Activated CD4-positive, alpha-beta T cell treated with anti-CD3 and anti-CD28 coated beads, Interleukin-2, amount 50 U/mL, for 24 hours (primary cell): ENCODE measurements at regions not wholly inside any gene's neighbourhood (a gene's known extent, or its start where the extent isn't known, plus 50 kb on each side); places are given as distances from the start of the nearest gene placed in this dataset.

Experiments used
- DNase-seq, 2 donors: peaks; one replicate each; pipeline ENCODE4 v3.0.0-alpha.2; 2020; ENCODE audit warnings: low read depth in 1 of 2, low spot score in 1 of 2

DNA sequence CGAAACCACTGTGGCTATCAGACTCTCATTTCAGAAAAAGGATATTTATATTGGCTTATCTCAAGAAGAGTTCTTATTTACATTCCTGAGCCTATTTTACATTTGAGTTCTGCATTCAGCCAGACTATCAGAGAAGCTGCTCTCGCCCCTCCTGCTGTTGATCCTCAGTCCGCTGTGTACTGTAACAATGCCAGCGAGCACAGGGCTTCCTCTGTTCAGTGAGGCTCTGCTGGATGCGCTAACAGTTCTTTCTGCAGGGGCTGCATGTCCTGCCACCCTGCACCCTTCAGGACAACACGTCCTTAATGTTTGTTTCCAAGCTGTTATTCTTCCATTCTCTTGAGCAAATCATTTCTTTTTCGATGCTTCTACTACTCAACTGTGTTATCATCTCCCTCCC lies 463.7 kb upstream of the SGCG start:
- no peak for DNase-seq

DNA sequence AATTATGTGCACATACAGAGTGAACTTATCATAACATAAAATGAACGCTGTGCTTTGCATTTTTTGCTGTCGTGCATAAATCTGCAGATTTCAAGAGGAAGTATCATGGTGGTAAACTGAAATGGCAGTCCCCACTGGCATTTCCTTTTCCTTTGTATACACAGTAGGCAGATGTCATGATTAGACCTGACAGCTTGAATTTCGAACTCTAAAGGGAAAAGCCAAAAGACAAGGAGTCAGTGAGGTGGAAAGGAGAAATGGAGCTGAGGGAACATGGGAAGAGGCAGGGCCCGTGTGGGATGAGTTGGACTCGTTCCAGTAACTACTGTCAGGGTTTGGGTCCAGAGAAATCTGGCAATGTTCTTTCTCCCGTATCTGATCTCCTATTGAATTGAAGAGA lies 454.1 kb upstream of the SGCG start:
- DNase-seq = no peak

DNA sequence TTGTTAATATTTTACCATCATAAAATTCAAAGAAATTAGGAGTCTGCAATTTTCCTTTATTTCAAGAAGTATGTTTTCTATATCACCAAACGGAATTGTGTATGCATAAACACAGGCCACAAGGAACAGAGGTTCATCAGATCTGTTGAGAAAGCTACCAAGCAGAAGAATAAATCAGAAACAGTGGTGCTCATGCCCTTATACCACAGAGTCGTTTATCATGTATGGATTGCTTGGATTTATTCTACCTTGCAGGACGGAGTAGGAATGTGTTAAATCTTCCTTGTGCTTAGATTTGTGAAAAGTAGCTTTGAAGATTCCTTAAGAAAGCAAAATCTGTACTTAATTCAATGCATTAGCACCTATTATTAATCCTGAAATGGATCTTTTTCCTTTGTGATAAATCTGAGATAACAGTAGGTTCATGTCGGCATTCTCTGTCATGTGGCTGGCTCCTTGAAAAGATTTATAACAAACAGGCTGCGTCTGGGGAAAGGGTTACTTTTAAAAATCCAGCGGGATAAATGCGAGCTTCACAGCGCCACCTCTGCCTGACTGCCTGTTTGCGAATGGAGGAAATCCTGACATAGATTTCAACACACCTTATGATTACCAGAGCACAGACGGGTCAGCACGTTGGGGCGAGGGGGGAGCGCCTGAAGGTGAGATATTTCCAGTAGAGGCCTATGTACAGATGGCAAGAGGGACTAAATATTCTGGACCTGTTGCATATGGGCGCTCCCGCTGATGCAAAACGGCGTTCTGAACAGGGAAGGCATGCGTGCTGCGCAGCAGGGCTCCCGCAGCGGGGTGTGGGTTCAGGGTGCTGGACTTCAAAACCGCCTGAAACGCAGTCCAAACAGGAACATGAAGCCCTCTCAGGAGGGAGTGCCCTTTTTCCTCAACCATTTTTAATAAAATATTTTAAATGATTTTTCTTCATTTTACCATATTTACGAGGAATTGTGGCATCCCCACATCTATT lies 445.5 kb upstream of the SGCG start:
- no peak for DNase-seq

DNA sequence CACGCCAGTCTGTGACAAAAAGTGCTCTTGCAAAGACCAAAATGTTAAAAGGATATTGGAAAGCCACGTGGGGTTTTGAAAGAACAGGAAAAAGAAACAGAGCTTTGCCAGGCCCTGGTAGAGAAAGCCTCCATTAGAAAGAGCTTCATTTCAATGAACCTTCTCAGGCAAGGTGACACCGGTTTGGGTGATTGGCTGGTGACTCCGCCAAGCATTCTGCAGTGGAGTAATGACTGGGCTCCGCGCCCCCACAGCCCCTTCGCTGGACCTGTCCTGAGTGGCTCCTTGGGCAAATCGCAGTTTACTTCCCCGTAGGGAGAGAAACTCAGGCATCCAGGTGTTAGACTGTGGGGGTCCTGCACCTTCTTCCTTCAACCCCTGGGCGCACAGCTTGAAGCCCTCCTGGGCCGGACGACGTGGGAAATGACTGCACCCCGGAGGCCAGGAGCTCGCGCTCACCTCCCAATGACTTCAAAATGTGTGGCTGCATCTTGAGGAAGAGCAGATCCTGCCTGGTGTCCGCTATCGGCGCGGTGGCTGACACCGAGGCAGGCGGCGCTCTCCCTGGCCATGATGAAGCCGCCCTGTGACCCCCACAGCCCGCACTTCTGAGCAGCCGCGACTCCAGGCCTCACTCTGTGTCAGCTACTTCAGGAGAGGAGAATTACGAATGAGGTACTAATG lies 444.6 kb upstream of the SGCG start:
- DNase-seq = no peak

DNA sequence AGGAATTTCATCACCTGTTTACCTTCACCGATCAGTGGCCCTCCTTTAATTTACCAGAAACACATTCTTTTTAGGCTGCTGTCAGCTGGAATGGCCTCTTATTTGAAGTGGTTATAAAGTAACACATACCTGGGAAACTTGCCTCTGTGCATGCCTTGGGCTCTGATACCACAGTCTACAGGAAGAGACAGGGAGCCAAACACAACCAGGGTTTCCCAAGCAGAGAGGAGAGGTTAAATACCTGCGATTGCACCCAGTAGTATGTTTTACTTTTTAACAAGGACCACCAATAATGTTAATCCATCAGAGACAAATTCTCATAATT lies 444.0 kb upstream of the SGCG start:
- DNase-seq = no peak

DNA sequence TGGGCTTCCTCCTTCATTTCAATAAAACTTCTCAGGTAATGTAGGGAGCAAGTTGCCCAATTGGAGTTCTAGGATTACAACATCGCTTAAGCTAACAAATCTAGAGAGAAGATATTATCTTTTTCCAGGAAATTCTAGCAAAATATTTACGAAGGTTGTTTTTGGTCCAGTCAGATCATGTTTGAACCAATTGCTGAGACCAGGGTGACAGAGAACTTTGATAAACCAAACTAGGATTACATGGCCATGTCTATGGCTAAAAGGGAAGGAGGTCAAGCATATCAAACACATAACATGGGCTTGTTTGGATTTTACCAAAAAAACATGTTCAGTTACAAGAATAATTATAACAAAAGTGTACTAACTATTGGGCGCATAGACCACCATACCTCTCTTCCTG lies 442.4 kb upstream of the SGCG start:
- no peak for DNase-seq

DNA sequence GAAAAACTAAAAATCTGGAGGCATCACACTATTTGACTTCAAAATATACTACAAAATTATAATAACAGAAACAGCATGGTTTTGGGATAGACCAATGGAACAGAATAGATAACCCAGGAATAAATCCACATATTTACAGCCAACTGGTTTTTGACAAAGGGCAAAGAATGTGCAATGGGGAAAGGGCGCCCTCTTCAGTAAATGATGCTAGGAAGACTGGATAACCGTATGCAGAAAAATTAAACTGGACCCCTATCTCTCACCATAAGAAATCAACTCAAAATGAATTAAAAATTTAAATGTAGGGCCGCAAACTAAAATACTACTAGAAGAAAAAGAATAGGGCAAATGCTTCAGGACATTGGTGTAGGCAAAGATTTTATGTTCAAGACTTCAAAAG lies 440.5 kb upstream of the SGCG start:
- DNase-seq = no peak

DNA sequence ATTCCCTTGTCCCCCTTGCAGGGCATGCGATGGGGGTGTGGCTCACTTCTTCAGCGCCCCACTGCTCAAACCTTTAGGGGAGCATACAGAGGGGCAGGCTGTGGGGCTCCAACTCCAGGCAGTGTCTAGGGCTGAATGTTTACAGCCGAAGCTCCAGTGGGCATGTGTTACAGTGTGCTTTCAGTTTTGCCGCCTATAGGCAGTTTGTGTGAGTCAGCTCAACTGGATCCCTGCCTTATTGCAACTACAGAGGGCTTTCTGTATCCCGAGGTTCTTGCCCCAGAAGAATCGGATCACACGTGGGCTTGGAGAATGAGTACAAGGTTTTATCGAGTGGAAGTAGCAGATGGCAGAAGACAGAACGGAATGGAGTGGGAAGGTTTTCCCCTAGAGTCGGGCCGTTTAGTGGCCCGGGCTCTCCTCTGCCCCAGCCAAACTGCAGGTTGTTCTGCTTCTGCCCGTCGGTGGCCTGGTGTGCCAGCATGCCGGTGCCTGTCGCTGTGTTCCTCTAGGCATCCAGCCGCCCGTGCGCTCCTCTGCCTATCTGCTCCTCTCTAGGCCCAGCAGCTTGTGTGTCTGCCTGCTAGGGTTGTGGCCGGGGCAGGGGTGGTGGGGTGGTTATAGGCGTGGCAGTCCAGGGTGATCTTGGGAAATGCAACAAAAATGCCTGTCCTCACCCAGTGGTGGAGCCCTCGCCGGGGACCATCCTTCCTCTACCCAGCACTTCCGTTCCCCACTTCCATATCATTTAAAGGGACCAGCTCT lies 435.9 kb upstream of the SGCG start:
- DNase-seq = no peak

DNA sequence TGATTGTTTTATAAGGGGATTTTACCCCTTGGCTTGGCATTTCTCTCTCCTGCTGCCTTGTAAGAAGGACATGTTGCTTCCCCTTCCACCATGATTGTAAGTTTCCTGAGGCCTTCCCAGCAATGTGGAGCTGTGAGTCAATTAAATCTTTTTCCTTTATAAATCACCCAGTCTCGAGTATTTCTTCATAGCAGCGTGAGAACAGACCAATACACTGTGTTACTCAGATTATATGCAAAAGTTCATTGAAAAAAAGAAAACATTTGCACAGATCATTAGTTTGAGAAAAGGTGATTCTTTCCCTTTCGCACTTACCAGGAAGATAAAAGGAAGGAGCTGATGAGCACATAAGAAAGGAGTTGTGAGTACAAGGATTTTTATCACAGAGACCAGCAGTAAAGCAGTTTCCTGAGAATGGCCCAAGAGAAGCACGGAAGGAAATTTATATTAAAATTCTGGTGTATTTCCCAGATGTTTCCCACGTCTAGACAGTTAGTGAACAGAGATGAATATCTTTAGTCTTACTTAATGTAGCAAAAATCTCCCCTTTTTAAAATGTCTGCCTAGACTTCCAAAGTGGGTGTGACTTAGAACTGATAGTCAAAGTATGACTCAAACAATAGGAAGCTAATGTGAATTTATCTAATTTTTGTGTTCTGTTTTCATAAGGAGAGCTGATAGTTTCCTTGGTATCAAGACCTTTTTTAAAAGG lies 431.8 kb upstream of the SGCG start:
- DNase-seq = no peak

DNA sequence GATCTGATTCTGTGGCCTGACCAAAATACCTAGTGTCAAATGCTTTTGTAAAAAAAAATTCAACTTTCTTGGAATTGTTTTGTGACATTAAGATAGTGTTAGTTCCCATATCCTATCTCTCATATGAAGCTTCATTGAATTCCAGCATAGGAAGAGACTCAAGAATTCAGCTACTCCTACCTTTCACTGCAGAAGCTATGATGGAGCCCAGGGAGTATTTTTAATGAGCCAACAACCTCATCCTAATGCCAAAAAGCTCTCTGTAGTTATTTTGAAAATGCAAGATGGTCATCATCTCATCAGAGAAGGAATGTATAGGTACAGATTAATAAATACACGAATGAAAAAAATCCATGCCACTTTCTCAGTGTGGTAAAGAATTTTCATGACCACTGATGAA lies 431.2 kb upstream of the SGCG start:
- DNase-seq = no peak

DNA sequence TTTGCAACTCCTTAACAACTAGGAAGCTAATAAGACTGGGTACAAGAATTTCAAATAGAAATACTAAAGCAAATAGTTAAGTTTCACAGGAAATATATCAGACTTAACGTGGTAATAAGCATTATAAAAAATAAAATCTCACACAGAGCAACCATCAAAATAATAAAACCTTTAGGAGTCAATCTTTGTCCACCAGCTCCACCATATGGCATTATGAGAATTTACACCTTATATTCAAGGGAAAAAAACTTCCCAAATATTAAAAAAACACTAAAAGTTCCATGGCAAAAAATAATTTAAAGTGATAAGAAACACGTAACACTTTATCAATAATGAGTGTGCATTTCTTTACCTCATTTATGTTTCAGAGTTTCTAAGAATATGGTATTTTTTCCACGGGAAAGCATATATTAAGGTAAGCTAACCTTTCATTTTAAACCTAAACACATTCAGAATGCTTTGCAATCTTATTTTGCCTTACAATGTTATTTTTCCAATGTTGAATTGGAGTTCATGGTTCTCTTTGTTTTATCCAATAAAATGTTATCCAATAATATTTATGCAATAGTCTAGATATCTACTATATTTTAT lies 423.2 kb upstream of the SGCG start:
- DNase-seq = no peak

DNA sequence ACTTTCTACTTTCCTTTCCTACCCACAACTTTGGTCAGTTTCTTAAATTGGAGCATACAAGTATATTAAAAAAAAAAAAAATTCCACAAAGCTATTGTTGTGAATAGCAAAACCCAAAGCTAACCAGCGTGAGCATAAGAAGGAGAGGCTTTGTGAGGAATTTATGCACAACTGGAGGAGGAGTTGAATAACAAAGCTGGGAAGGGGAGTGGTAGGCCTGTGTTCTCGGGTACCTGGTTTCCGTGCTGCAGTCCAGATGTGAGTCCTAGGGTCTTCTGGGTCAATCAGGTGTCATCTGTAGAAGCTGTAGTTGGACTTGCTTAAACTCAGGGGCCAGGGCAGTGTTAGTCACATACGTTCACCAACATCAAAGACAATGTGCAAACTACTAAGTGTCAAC lies 422.5 kb upstream of the SGCG start:
- no peak for DNase-seq

DNA sequence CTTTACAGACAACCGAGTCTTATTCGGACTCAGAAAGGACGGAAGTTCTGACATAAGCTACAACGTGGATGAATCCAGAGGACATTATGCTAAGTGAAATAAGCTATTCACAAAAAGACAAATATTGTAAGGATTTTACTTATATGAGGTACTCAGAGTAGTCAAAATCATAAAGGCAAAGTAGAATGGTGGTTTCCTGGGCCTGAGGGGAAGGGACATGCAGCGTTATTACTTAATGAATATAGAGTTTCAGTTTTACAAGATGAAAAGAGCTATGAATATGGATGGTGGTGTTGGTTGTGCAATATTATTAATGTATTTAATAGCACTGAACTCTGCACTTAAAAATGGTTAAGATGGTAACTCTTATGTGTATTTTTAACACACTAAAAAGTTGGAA lies 419.1 kb upstream of the SGCG start:
- no peak for DNase-seq

DNA sequence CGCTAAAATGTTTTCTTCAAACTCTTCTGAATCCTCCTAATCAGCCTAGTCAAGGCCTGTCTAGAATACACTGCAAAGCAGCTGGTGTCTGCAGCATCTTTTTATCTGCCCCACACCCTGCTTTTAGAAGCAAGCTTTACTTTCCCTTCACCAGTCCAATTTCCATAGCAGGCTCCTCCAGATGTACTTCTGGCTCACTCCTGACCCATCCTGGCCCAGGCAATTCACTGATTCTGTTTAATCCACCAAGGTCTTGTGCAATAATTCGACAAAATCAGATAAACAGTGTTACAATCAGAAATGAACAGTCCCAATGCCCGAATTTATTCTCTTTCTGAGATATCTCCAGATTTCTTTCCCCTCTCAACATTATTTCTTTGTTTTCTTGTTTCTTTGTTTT lies 415.2 kb upstream of the SGCG start:
- DNase-seq = no peak

DNA sequence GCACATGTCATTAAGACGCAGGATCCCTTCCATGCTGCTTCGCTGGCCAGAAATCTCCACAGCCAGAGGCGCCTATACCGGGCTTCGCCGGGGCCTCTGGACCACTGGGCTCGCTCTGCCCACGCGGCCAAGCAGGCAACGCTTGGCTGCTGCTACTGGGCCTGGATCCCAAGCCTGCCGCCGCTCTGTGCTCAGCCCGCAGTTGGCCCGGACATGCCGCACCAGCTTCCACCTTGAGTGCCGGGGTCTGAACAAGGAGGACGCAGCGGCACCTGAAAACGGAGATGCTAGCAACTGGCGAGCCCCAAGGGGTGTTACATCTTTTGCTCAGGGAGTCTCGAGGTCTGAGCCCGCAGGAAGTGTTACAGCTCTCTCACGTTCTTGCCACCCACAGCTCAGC lies 409.9 kb upstream of the SGCG start:
- DNase-seq = no peak

DNA sequence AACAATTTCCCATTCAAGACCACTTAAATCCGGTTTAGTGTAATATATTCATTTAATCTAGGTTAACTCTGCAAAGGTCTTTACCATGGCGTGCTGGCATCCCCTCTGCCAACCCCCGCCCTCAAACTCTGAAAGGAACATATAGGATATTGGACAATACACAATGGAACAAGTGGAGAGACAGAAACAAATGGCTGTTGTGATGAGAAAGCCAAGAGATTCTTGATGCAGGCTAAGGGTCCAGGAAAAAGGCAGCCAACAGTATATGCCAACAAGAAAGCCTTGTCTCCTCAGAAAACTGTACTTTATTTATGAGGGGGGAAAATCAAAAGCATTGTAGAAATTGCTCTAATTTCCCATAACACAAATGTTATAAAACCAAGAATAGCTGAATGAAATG lies 407.3 kb upstream of the SGCG start:
- no peak for DNase-seq

DNA sequence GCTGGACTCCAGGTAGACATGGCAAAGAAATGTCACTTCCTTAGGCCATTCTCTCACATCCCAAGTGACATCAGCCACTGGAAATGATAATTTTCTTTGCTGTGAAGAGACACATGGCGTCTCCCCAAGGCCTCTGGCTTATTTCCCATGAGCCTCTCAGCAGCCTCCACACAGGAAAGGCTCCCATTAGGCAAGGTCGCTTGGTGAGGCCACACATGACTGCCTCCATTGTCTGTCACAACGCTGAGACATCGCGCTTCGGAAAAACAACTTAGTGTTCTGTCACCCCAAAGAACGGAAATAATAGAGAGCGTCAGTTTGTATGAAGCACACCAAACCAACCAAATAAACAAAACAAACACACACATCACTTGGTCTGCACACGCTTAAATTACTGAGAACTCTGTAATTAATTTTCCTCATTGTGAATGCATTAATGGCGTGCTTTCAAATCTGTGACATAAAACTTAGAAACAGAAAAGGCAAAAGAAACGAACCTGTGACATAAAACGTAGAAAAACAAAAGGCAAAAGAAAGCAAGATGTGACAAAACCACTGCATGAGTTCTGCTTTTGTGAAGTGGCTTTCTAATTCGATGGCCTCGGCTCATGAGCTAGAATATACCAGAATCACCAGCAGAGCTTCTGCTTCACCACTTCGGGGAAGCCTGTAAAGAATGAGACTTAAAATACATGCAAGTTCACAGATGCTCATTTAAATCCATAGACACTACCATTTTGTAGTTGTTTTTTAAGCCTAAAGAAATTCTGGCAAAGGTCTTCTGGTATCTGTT lies 404.2 kb upstream of the SGCG start:
- no peak for DNase-seq

DNA sequence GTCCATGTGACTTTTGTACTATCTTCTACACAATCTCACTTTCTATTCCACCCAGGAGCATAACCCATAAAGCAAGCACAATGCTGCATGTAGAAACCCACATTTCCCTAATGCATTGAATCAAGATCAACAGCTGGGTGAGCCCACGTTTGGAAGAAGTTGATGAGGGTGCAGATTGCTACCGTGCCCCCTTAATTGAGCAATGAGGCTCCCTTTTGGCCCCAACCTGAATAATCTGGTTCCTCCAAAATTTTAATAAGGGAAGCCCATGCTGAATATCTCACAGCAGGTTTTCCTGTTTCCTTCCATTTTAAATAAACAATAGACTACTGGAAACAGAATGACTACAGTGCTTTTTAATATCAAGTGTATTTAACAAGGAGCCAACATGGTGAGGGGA lies 403.6 kb upstream of the SGCG start:
- DNase-seq = no peak

DNA sequence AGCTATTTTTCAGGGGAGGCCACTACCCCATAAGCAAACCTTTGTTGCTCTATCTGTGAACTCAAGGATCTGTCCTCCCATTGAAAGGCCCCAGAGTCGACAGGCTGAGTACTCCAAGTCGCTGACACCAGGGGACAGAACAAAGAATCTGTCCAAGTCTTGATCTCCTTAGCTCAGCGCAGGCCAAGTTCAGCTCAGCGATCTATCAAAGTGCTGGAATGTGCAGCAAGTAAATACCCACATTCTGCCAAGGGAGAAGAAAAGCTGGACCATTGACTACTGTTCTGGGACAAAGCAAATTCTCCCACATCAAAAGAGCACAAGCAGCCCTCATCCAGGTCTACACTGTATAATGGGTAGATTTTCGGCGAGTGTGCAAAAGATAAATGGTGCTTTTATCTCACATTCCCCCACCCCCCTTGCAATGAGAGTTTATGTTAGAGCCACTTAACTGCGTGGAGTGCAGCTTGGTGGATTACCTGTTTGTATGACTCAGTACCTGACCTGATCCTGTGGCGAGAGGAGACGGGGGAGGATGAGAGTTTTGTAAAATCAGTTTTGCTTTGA lies 391.7 kb upstream of the SGCG start:
- no peak for DNase-seq

DNA sequence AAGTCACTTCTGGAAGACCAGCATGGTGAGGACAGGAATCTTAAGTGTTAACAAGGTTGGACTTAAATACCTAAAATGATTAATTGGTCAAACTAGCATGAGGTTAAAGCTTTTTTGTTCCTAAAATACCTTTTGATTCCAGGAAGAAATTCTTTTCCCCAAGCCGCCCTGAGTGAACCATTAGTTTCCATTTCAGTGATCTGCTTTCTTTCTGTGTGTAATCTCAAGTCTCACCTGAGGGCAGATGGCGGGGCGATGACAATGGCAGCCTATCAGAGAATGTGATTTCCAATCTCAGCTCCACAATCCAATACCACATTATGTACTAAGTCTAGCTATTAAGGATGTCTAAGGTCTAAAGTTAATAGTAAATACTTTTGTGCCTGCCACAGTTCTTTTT lies 390.9 kb upstream of the SGCG start:
- DNase-seq = no peak
